HG02571 (cell line): ENCODE measurements at regions not wholly inside any gene's neighbourhood (a gene's known extent, or its start where the extent isn't known, plus 50 kb on each side); places are given as distances from the start of the nearest gene placed in this dataset.
"Not testable (repeated sequence)": the region's sequence is repeated elsewhere in the genome, so short reads cannot be mapped to it uniquely, and the experiment has no call there.

Experiments used
- ATAC-seq: cut with Tn5 transposase; IDR thresholded peaks from one replicate; pipeline ENCODE4 v1.9.1; 2021; ENCODE audit warnings: mild to moderate bottlenecking, moderate library complexity; ENCODE audit not compliant: unreplicated experiment

DNA sequence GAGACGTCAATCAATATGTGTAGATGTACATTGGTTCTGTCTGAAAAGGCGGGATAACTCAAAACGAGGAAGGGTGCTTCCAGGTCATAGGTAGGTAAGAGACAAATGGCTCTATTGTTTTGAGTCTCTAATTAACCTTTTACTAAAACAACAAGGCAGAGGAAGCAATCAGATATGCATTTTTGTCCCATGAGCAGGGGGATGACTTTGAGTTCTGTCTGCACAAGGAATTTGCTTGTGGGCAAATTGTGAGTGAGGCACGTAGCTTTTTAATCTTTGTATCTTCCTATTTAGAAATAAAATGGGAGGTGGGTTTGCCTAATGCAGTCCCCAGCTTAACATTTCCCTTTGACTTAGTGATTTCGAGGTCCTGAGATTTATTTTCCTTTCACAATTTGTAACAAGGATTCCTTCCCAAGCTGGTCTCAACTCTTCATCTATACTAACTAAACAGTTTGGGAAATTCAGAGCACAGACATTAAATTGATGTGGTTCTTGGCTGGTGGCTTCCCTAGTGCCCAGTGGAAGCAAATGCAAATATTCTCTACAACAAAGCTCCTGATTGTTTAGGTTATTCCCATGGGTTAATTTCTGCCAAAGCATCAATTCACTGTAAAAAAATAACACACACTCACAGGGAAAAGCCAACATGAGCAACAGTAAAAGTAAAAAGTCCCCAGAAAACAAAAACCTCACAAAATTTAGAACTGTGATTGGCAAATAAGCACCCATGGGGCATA lies 738.8 kb upstream of the SGO1 start:
- ATAC-seq, result no peak

DNA sequence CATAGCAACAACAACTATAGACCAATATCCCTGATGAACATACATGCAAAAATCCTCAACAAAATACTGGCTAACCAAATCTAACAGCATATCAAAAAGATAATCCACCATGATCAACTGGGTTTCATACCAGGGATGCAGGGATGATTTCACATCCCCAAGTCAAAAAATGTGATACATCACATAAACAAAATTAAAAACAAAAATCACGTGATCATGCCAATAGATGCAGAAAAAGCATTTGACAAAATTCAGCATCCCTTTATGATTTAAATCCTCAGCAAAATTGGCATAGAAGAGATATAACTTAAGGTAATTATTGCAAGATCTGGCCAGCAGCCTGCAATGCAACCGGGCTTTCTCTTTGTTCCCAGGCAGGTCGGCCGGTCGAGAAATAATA lies 735.1 kb upstream of the SGO1 start:
- not testable (repeated sequence) for ATAC-seq

DNA sequence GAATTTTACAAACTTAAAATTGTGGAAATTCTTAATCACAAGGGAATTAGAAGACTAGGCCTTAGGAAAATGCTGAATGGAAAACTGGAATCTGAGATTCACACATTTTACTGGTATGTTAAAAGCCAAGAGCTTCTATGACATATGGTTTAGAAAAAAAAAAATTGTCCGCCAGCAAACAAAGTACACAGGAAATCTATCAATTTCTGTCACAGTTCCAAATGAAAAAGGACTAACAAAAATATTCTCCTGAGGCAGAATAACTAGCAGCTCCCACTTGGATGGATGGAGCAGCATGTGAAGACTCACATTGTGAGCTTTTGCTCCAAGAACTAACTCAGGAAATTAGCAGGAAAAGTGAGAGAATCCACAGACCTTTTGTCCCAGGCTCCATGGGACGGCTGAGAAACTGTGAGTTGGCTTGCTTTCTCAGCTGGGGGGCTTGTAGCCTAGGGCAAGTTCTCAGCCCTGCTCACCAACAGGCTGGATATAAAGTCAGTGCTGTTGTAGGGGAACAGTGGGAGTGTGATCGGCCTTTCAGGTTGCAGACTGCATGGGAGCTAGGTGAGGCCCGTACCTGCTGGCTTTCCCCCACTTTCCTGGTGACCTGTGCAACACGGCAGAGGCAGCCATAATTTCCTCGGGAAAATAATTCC lies 731.1 kb upstream of the SGO1 start:
- no peak for ATAC-seq

DNA sequence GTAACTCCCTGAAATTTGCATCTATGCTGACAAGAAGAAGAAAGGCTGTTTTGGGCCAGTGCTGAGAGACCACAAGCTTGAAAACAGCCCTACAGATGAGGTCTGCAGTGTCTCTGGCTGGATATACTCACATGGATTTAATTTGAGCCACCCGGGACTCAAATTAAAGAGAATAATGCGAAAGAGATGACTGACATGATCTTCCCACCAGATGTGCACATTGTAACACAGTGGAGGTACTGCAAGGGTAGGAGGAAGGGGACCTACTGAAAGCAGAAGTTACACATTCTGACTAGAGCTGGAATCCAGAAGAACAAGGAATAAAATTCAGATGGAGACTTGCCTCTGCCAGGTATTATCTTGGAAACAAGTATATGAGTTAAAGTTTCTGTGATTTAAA lies 728.3 kb upstream of the SGO1 start:
- no peak for ATAC-seq

DNA sequence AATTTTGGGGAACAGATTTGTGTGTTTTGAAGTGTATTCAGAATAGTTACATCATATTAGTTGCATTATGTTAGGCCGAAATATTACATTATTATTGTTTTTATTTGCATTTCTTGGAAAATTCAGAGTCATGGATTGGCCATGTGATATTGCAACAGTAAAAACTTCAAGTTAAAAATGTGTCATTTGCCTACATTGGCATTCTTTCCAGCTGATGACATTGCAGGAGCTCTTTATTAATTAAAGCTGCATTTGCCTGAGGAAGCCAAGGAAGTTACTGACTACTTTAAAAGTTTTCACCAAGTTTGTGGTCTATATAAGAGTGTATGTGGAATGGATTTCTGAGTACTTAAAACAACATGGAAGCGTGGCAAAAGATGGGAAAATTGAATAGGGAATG lies 726.4 kb upstream of the SGO1 start:
- ATAC-seq, result no peak

DNA sequence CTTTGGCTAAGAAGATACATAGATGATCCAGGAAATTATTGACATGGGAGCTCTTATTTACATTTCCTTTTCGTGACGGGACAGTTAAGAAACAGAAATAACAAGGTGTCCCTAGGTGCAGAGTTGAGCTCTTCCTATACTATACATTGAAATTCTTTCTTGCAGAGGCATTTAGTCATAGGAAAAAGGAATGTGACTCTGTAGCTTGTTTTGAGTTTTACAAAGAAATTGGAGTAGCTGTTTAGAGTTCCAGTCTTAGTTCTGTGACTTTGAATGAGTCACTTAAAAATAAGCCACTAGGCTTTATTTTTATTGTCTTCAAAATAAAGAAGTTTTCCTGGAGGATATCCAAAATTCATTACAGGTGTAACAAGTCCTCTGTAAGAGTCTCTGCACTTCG lies 723.5 kb upstream of the SGO1 start:
- ATAC-seq, result no peak

DNA sequence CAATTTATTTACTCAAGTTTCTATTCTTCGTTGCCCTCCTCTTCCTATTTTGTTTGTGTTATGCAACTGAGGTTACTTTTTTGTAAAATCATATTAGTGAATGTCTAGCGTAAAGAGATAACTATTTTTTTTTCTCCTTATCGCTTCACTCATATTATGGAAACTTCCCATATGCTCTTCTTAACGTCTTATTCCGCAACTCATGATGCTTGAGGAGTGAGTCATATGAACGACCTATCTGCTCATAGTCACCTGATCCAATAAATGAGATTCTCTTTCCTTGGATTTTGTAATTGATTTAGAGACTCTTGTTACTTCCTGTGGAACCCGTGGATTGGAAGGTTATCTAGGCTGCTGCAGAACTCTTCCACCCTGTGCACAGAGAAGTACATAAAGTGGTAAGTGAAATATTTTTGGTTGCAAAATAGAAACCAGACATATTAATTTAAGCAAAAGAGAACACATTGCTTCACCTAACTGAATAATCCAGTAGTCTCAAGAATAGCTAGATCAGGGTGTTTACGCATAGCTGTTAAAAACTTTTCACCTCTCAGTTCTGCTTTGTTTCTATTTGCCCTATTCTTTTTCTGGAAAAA lies 719.3 kb upstream of the SGO1 start:
- ATAC-seq, result no peak

DNA sequence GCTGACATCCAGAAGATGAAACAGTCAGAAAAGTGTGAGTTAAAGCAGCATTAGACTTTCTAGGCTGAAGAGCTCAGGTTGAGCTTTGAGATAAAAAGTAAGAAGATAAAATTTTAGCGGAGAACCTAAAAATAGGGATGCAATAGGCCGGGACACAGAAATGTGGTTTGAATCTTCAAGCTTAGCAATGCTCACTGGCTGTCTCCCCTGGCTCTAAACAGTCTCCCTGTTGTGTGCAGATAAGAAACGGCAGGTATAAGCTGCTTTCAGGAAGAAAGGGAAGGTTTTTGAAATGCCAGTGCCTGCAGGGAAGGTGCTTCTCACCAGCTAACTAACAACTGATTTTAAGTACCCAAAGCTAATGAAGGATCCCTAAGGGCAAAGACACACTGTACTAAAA lies 718.7 kb upstream of the SGO1 start:
- no peak for ATAC-seq

DNA sequence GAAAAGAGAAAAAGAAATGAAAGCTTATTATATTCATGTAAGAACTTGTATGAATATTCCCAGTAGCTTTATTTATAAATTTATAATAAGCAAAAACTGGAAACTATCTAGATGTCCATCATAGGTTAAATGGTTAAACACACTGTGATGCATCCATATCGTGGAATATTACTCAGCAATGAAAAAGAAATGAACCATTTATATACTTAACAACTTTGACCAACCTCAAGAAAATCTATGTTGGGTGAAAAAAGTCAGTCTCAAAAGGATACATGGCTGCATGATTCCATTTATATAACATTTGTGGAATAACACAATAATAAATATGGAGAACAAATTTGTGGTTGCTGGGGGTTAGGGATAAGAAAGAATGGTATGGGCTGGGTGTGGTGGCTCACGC lies 713.0 kb upstream of the SGO1 start:
- no peak for ATAC-seq

DNA sequence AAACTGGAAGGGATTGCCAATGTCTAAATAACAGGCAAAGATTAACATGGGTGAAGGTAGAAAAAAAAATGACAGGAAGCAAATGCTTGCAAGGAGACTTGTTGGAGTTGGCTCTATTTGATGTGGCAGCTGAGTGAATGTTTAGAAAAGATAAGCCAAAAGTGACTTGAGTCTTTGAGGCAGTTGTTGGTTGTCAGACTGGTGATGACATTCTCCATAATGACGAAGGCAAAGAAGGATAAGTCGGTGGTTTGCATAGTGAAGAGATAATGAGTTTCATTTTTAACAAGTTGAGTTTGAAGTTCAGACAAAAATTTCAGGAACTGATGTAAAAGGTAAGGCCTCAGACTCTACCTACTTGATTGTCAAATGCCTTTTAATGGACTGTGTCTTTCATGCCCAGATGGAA lies 704.1 kb upstream of the SGO1 start:
- ATAC-seq, result no peak

DNA sequence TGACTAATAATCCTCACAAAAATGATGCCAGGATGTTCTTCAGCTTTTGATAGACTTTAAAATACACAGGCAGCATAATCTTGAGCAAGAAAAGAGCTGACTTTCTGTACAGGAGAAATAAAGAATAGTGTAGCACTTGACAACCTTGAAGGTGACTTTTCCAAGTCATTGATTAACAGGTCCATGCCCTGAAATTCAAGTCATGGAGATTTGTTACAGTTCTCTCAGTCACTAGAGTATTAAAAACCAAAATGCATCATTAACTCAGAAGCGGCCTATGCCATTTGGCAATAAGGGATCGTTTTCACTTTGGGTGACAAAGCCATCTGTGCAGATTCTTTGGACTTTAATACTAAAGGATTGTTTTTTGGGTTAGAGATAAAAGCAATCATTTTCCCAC lies 692.7 kb upstream of the SGO1 start:
- ATAC-seq, result no peak

DNA sequence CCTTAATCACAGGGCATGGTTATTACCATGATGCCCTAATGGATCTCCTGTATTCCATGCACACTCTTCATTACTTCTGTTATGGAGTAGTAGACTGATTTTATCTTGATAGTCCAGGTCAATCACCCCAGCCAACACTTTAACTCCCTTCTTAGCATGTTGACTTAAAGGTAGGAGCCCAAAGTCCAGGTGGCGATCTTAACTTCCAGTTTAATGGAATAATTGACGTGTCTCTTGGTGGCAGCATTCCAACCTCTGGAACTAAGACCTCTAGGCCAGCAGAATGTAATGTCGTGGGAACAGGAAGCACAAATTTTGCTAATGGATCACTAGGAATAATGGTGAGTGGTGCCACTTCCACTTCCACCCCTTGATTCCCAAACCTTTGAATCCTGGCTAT lies 687.2 kb upstream of the SGO1 start:
- no peak for ATAC-seq

DNA sequence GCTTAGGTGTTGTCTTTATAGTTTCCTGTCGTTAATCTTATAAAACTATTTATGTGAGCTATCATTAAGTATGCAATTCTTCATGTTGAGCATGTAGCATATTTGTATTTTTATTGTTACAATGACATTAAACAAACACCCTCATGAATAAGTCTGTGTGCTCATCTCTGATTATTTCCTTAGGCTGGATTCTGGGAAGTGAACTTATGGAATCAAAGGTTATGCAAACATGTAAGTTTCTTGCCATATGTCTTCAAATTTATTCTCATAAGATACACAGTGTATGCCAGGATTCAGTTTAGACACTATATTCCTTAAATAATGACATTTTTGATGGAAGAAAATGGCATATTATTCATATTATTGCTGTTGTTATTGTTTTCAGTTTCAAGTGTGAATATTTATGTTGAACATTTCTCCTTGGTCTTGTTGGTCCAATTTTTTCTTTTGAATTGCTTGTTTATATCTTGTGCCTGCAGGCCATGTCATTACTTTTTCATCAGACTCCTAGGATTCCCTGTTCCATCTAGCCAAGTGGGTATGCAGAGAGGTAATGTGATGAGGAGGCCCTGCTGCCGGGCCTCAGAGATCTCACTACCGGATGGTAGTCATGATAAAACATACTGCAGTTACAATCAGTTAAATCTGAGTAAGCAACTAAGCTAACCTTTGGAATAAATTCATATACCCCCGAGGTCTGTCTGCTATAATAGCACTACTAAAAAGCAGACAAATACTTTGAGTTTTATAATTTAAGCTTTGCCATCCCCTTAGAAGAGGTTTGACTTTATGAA lies 684.3 kb upstream of the SGO1 start:
- ATAC-seq, result no peak

DNA sequence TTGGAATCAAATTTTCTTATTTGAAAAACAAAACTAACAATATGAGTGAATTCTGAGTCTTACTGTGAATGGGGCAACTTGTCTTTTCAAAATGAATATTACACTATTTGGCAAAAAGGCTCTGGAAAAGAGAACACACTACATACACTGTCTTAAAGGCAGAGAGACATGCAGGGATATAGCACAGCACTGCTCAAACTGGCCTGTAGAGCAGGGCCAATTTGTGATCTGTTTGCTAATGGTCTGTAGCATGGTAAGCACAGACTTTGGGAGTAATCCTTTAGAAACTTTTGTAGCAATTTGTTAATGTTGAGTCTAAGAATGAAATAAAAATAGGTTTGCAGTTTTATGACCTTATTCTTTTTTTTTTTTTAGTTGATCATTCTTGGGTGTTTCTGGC lies 679.8 kb upstream of the SGO1 start:
- no peak for ATAC-seq

DNA sequence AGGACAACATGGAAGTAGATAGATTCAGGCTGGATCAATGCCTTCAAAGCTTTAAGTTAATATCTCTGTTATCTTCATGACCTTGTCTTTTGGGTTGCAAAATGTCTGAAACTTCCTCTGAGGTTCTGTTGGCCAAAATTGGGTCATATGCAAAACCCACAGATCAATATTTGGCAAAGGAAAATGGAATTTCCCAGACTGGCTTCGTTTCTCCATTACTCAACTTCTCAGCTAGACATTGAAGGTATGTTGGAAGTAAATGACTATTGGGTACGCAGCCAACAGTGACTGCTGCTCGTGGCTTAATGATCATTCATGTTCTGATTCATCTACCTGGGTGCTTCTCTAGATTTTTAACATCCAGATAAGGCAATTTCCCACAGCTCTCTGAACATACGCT lies 675.4 kb upstream of the SGO1 start:
- ATAC-seq, result no peak

DNA sequence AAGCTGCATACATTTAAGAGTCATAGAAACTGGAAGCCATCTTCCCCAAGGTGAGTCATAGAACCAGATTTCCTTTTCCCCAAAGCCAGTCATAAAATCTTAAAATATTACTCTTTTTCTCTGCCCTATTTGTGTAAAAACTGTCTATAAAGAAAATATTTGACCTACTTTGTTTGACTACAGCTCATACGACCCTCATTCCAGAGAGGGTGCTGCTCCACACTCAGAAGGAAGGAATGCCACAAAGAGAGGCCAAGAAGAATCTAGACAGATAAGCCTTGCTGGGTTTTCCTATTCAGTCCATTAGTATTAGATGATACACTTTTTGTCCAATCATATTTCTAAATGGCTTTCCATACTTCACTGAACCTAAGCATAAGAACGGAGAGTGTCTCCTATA lies 671.6 kb upstream of the SGO1 start:
- ATAC-seq, result no peak

DNA sequence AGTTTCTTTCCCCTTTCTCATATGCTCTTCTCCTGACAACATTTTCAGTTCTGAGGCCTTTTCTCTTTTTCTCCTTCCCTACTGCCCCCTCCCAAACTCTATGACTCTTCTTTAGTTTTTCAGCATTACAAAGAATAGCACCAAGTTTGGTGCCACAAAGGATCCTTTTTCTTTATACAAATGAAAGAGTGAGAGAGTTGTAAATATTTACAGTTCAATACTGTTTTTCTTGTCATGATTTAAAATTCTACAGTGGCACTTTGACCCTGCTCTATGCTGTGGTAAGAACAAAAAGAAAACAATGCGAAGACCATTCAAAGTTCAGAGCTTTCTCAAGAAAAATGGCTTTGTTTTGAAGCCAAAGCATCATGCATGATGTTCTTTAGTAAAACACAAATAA lies 667.9 kb upstream of the SGO1 start:
- no peak for ATAC-seq

DNA sequence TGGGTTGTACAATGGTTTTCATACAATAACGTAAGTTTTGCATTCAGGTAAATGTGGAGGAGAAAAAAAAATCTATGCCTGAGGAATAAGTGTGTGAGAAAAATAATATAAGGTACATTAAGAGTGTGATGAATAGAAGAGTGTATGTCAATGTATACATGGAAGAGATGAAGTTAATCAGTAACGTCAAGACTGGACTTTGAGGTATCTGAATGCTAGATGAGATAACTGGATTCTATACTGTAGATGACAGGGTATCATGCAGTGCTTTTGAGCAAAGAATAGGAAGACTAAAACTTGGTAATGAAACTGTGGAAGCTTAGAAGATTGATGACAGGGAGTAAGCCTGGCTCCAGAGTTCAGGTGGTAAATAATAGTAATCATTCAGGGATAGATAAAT lies 666.7 kb upstream of the SGO1 start:
- no peak for ATAC-seq

DNA sequence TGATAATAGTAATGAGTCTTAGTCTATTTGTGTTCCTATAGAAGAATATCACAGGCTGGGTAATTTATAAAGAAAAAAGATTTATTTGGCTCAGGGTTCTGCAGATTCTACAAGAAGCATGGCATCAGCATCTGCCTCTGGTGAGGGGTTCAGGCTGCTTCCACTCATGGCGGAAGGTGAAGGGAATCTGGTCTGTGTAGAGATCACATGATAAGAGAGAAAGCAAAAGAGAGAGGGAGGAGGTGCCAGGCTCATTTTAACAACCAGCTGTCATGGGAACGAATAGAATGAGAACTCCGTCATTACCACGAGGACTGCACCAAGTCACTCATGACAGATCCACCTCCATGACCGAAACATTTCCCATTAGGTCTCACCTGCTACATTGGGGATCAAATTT lies 664.0 kb upstream of the SGO1 start:
- no peak for ATAC-seq

DNA sequence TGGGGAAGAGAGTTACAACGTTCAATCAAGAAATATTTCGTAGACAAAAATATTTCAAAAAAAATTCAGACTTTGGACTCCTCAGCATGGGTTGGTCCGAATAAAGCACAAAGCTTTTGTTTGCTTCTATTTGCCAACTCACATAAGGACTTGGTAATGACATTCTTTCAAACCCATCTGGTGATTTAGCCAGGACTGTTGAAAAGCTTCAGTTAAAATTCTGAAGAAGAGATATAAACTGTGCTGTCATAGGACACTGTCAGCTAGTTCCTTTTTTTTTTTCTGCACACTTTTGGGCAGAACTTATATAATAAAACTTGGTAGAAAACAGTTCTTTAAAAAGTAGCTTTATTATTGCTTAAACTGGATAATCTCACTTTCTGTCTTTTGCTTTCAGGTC lies 660.8 kb upstream of the SGO1 start:
- no peak for ATAC-seq

DNA sequence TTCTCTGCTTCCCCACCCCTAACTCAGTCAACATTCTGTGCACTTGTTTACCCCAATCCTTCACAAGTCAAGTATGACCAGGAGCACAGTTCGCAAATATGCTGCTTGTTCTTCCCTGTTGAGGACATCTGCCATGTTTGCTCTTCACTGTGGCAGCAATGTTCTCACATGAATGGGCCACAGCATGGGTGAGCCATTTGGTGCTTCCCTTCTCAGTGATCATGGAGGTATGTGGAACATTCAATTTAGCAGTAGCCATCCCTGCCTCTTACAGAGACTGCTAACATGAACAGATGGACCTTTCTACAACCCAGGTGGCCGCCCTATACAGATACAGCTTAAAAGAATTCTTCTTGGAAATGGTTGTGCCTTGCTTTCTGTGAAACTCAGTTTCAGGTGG lies 660.1 kb upstream of the SGO1 start:
- ATAC-seq, result no peak

DNA sequence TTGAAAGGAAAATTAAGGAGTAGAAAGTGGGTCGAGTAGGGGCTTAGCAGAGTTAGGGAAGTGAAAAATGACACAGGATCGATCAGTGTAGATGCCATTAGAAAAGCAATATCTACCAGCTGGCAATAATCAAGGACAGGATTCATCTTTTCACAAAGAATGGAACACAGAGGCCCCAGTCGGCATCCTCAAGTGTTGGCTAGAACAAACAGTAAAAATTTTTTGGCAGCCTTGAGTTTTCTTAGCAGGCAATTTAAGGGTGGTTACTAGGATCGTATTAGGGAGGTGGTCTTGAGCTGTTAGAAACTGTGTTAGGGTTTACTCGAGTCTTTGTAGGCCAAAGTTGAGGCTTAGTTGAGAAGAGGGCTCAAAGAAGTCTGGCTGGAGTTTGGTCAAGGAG lies 658.8 kb upstream of the SGO1 start:
- no peak for ATAC-seq
